SK-N-SH treated with all-trans-retinoic acid at 6 μM for 48 hours (cell line): ENCODE measurements at regions not wholly inside any gene's neighbourhood (a gene's known extent, or its start where the extent isn't known, plus 50 kb on each side); places are given as distances from the start of the nearest gene placed in this dataset.

Experiments used
- ATAC-seq: fragments of 200-7000 bp; cut with Tn5 transposase; 3 replicates; pipeline ENCODE4 v1.9.1; 2020; ENCODE audit warnings: mild to moderate bottlenecking, moderate library complexity
- ARNTL ChIP-seq: fragments of 450-650 bp; formaldehyde crosslinking; IDR thresholded peaks from 2 replicates; pipeline ENCODE4 v1.5.0; 2020; ENCODE audit warnings: low read depth, mild to moderate bottlenecking, moderate library complexity, borderline replicate concordance
- BACH2 ChIP-seq: fragments of 250-450 bp; sonication (Bioruptor Pico); IDR thresholded peaks from 2 replicates; pipeline ENCODE4 v1.9.0; 2021; ENCODE audit warnings: mild to moderate bottlenecking, borderline replicate concordance
- CREB5 ChIP-seq: fragments of 250-450 bp; sonication (Bioruptor Pico); IDR thresholded peaks from 2 replicates; pipeline ENCODE4 v1.5.1; 2020; ENCODE audit warnings: low read depth, mild to moderate bottlenecking, moderate library complexity
- CSDC2 ChIP-seq: fragments of 250-450 bp; sonication (Bioruptor Pico); IDR thresholded peaks from 2 replicates; pipeline ENCODE4 v1.5.0; 2020; ENCODE audit warnings: mild to moderate bottlenecking, moderate library complexity
- CSRNP3 ChIP-seq: fragments of 250-450 bp; sonication (Bioruptor Pico); IDR thresholded peaks from 2 replicates; pipeline ENCODE4 v1.5.1; 2021; ENCODE audit warnings: mild to moderate bottlenecking, moderate library complexity
- ESRRG ChIP-seq: fragments of 250-450 bp; sonication (Bioruptor Pico); IDR thresholded peaks from 2 replicates; pipeline ENCODE4 v1.6.1; 2021; ENCODE audit warnings: mild to moderate bottlenecking
- GLIS3 ChIP-seq: fragments of 250-450 bp; sonication (Bioruptor Pico); IDR thresholded peaks from 2 replicates; pipeline ENCODE4 v1.5.0; 2020; ENCODE audit warnings: mild to moderate bottlenecking, moderate library complexity
- OSR1 ChIP-seq: fragments of 250-450 bp; sonication (Bioruptor Pico); IDR thresholded peaks from 2 replicates; pipeline ENCODE4 v1.8.0; 2022; ENCODE audit warnings: moderate library complexity, mild to moderate bottlenecking, inconsistent platforms
- POU6F1 ChIP-seq: fragments of 250-450 bp; sonication (Bioruptor Pico); IDR thresholded peaks from 2 replicates; pipeline ENCODE4 v1.8.0; 2021; ENCODE audit warnings: low read depth, mild to moderate bottlenecking, moderate library complexity, borderline replicate concordance
- PPARA ChIP-seq: fragments of 250-450 bp; sonication (Bioruptor Pico); IDR thresholded peaks from 2 replicates; pipeline ENCODE4 v1.5.0; 2020; ENCODE audit warnings: mild to moderate bottlenecking, borderline replicate concordance
- RARB ChIP-seq: fragments of 250-450 bp; sonication (Bioruptor Pico); IDR thresholded peaks from 2 replicates; pipeline ENCODE4 v1.8.0; 2021; ENCODE audit warnings: mild to moderate bottlenecking, moderate library complexity
- SNAI2 ChIP-seq: fragments of 250-450 bp; sonication (Bioruptor Pico); IDR thresholded peaks from 2 replicates; pipeline ENCODE4 v1.5.0; 2020; ENCODE audit warnings: mild to moderate bottlenecking, moderate library complexity
- TCF4 ChIP-seq: fragments of 250-450 bp; sonication (Bioruptor Pico); IDR thresholded peaks from 2 replicates; pipeline ENCODE4 v1.8.0; 2021; ENCODE audit warnings: mild to moderate bottlenecking, moderate library complexity, borderline replicate concordance
- TOX ChIP-seq: fragments of 250-450 bp; sonication (Bioruptor Pico); IDR thresholded peaks from 2 replicates; pipeline ENCODE4 v1.8.0; 2021; ENCODE audit warnings: mild to moderate bottlenecking, moderate library complexity, borderline replicate concordance
- TSHZ2 ChIP-seq: fragments of 250-450 bp; sonication (Bioruptor Pico); IDR thresholded peaks from 2 replicates; pipeline ENCODE4 v1.5.0; 2020; ENCODE audit warnings: mild to moderate bottlenecking, moderate library complexity
- ZC3H10 ChIP-seq: fragments of 250-450 bp; sonication (Bioruptor Pico); IDR thresholded peaks from 2 replicates; pipeline ENCODE4 v1.5.1; 2021; ENCODE audit warnings: mild to moderate bottlenecking, moderate library complexity
- ZFP3 ChIP-seq: fragments of 250-450 bp; sonication (Bioruptor Pico); IDR thresholded peaks from 2 replicates; pipeline ENCODE4 v1.5.0; 2020; ENCODE audit warnings: mild to moderate bottlenecking, moderate library complexity
- ZFP30 ChIP-seq: fragments of 450-650 bp; formaldehyde crosslinking; IDR thresholded peaks from 2 replicates; pipeline ENCODE4 v1.5.0; 2022; ENCODE audit warnings: mild to moderate bottlenecking, moderate library complexity
- ZNF565 ChIP-seq: fragments of 450-650 bp; formaldehyde crosslinking; conservative IDR thresholded peaks from 2 replicates; pipeline ENCODE4 v1.5.0; 2020; ENCODE audit warnings: low read depth, mild to moderate bottlenecking, moderate library complexity
- ZNF70 ChIP-seq: fragments of 450-650 bp; formaldehyde crosslinking; IDR thresholded peaks from 2 replicates; pipeline ENCODE4 v1.5.0; 2020; ENCODE audit warnings: mild to moderate bottlenecking, moderate library complexity
- ZNF8 ChIP-seq: fragments of 450-650 bp; formaldehyde crosslinking; IDR thresholded peaks from 2 replicates; pipeline ENCODE4 v1.5.0; 2020; ENCODE audit warnings: mild to moderate bottlenecking, moderate library complexity

- no peak for TF ChIP-seq ZNF70
- no peak for TF ChIP-seq GLIS3 (CRISPR knock-in tag)
- TF ChIP-seq ARNTL (CRISPR knock-in tag): no peak
- no peak for TF ChIP-seq BACH2
- no peak for TF ChIP-seq ZFP30
- no peak for TF ChIP-seq PPARA (CRISPR knock-in tag)
- no peak for TF ChIP-seq TSHZ2 (CRISPR knock-in tag)
- no peak for TF ChIP-seq ESRRG
- TF ChIP-seq RARB (CRISPR knock-in tag): no peak
- no peak for TF ChIP-seq CREB5 (CRISPR knock-in tag)
- TF ChIP-seq ZFP3: no peak
- TF ChIP-seq TCF4: no peak
- TF ChIP-seq CSDC2: no peak
- TF ChIP-seq ZNF8 (CRISPR knock-in tag): no peak
- TF ChIP-seq CSRNP3 (CRISPR knock-in tag): no peak
- TF ChIP-seq OSR1 (CRISPR knock-in tag): no peak
- TF ChIP-seq ZC3H10 (CRISPR knock-in tag): no peak
- no peak for TF ChIP-seq TOX (CRISPR knock-in tag)
- ATAC-seq: no peak
Observed at GRCh38 chr10:129365767-129366402, 101.2 kb upstream of the MGMT start.

- ATAC-seq: no peak
- no peak for TF ChIP-seq ZFP3
- TF ChIP-seq ZNF565 (CRISPR knock-in tag): no peak
- TF ChIP-seq TSHZ2 (CRISPR knock-in tag): no peak
- TF ChIP-seq ESRRG: no peak
- no peak for TF ChIP-seq SNAI2 (CRISPR knock-in tag)
- no peak for TF ChIP-seq ARNTL (CRISPR knock-in tag)
- no peak for TF ChIP-seq BACH2
- TF ChIP-seq CREB5 (CRISPR knock-in tag): no peak
- TF ChIP-seq ZNF8 (CRISPR knock-in tag): no peak
- no peak for TF ChIP-seq POU6F1 (CRISPR knock-in tag)
- TF ChIP-seq, all 23 proteins: peak for 0
Observed at GRCh38 chr10:129366450-129366849, 100.6 kb upstream of the MGMT start.
